ENCODE measurements at regions not wholly inside any gene's neighbourhood (a gene's known extent, or its start where the extent isn't known, plus 50 kb on each side); places are given as distances from the start of the nearest gene placed in this dataset.

DNA sequence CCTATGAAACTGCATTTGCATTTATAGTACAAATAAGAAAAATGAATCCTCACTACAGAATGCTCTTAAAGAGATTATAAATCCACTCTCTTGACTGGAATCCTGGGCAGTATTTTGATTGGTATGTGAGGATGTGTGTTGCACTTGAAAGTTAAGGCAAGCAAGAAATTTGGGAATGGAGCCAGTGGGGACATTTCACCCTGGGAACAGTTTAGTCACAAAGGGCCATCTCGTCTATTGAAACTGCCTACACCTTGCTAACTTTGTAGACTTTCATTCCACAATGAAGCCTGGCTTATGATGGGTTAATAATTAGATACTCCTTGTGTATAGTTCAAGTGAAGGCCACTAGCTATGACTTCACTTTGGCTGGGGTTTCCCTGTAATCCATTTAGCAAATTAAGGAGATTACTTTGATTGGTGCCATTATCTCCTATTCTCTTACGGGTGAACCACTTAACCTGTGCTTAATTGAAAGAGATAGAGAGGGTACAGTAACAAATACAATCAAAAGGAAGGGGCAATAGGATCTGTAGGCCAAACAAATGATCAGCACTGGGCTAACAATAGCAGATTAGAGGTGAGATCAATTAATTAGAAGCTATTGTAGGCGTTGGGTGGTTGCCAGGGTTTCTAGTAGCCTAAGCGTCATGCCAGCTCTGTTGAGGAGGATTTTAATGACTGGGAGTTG is 146.9 kb upstream of the RARB start:
- TF ChIP-seq, protein P1, sequence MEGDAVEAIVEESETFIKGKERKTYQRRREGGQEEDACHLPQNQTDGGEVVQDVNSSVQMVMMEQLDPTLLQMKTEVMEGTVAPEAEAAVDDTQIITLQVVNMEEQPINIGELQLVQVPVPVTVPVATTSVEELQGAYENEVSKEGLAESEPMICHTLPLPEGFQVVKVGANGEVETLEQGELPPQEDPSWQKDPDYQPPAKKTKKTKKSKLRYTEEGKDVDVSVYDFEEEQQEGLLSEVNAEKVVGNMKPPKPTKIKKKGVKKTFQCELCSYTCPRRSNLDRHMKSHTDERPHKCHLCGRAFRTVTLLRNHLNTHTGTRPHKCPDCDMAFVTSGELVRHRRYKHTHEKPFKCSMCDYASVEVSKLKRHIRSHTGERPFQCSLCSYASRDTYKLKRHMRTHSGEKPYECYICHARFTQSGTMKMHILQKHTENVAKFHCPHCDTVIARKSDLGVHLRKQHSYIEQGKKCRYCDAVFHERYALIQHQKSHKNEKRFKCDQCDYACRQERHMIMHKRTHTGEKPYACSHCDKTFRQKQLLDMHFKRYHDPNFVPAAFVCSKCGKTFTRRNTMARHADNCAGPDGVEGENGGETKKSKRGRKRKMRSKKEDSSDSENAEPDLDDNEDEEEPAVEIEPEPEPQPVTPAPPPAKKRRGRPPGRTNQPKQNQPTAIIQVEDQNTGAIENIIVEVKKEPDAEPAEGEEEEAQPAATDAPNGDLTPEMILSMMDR (conservative IDR thresholded peaks at IDR 0.05): no peak
- no peak for TF ChIP-seq ZFX (IDR thresholded peaks at IDR 0.05)

Measured in C4-2B (cell line).